Activated CD4-positive, alpha-beta T cell treated with anti-CD3 and anti-CD28 coated beads, Interleukin-2, amount 50 U/mL, for 1 hour (primary cell): ENCODE measurements at regions not wholly inside any gene's neighbourhood (a gene's known extent, or its start where the extent isn't known, plus 50 kb on each side); places are given as distances from the start of the nearest gene placed in this dataset.

Source experiments
- DNase-seq: peaks from one replicate; pipeline ENCODE4 v3.0.0-alpha.2; 2020

- DNase-seq: no peak
These were observed 146.5 kb downstream of the NSG2 start for GRCh38 chr5:174191850-174192655.

- DNase-seq: no peak
These were observed 147.4 kb downstream of the NSG2 start for GRCh38 chr5:174192901-174193300.

GRCh38 chr5:174195517-174195916, 150.0 kb downstream of the NSG2 start:
- no peak for DNase-seq

- no peak for DNase-seq
These were observed 152.4 kb downstream of the NSG2 start for GRCh38 chr5:174197929-174198328.

GRCh38 chr5:174198541-174198940, 153.0 kb downstream of the NSG2 start:
- no peak for DNase-seq

GRCh38 chr5:174202996-174203395, 157.5 kb downstream of the NSG2 start:
- DNase-seq: no peak

GRCh38 chr5:174204535-174205313, 159.2 kb downstream of the NSG2 start:
- DNase-seq: no peak

- no peak for DNase-seq
These were observed 160.4 kb downstream of the NSG2 start for GRCh38 chr5:174205939-174206338.

GRCh38 chr5:174210596-174211276, 165.2 kb downstream of the NSG2 start:
- DNase-seq: no peak

GRCh38 chr5:174211277-174211626, 165.7 kb downstream of the NSG2 start:
- DNase-seq: no peak

- DNase-seq: no peak
These were observed 172.0 kb downstream of the NSG2 start for GRCh38 chr5:174217527-174217926.

GRCh38 chr5:174218162-174218561, 172.7 kb downstream of the NSG2 start:
- no peak for DNase-seq

- no peak for DNase-seq
These were observed 174.9 kb downstream of the NSG2 start for GRCh38 chr5:174220417-174220816.

- no peak for DNase-seq
These were observed 175.9 kb downstream of the NSG2 start for GRCh38 chr5:174221436-174221835.

- DNase-seq: no peak
These were observed 176.4 kb downstream of the NSG2 start for GRCh38 chr5:174221946-174222345.

- no peak for DNase-seq
These were observed 177.4 kb downstream of the NSG2 start for GRCh38 chr5:174222891-174223290.

GRCh38 chr5:174223355-174223754, 177.8 kb downstream of the NSG2 start:
- no peak for DNase-seq

GRCh38 chr5:174229068-174229467, 183.6 kb downstream of the NSG2 start:
- no peak for DNase-seq

GRCh38 chr5:174229514-174230370, 184.2 kb downstream of the NSG2 start:
- DNase-seq: no peak

- no peak for DNase-seq
These were observed 186.5 kb downstream of the NSG2 start for GRCh38 chr5:174231956-174232487.

- DNase-seq: no peak
These were observed 188.9 kb downstream of the NSG2 start for GRCh38 chr5:174234388-174234787.

- no peak for DNase-seq
These were observed 189.9 kb downstream of the NSG2 start for GRCh38 chr5:174235221-174236011.
